Suprapubic skin (tissue), 3 donors: ENCODE measurements at regions not wholly inside any gene's neighbourhood (a gene's known extent, or its start where the extent isn't known, plus 50 kb on each side); places are given as distances from the start of the nearest gene placed in this dataset.
"Not testable (repeated sequence)": the region's sequence is repeated elsewhere in the genome, so short reads cannot be mapped to it uniquely, and the experiment has no call there.

ENCODE experiments used
- EP300 ChIP-seq: sonication (generic); formaldehyde crosslinking; IDR thresholded peaks from one replicate; pipeline ENCODE4 v1.6.1; 2017; ENCODE audit warnings: antibody characterized with exemption
- TF ChIP-seq, protein P1 (sequence below), 2 donors: fragments of 200-600 bp in 1 of 2; fragments of 450-650 bp in 1 of 2; sonication (generic) in 1 of 2; IDR thresholded peaks; one replicate each; pipeline ENCODE4 v1.5.1; 2016 to 2019; ENCODE audit warnings: antibody characterized with exemption in 2 of 2, mild to moderate bottlenecking in 1 of 2, moderate library complexity in 1 of 2

DNA sequence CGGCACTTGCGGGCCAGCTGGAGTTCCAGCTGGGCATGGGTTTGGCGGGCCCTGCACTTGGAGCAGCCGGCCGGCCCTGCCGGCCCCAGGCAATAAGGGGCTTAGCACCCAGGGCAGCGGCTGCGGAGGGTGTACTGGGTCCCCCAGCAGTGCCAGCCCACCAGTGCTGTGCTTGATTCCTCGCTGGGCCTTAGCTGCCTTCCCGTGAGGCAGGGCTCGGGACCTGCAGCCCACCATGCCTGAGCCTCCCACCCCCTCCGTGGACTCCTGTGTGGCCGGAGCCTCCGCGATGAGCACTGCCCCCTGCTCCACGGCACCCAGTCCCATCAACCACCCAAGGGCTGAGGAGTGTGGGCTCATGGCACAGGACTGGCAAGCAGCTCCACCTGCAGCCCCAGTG, 118.1 kb upstream of the RIOK2 start:
- TF ChIP-seq, protein P1, sequence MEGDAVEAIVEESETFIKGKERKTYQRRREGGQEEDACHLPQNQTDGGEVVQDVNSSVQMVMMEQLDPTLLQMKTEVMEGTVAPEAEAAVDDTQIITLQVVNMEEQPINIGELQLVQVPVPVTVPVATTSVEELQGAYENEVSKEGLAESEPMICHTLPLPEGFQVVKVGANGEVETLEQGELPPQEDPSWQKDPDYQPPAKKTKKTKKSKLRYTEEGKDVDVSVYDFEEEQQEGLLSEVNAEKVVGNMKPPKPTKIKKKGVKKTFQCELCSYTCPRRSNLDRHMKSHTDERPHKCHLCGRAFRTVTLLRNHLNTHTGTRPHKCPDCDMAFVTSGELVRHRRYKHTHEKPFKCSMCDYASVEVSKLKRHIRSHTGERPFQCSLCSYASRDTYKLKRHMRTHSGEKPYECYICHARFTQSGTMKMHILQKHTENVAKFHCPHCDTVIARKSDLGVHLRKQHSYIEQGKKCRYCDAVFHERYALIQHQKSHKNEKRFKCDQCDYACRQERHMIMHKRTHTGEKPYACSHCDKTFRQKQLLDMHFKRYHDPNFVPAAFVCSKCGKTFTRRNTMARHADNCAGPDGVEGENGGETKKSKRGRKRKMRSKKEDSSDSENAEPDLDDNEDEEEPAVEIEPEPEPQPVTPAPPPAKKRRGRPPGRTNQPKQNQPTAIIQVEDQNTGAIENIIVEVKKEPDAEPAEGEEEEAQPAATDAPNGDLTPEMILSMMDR (IDR thresholded peaks at IDR 0.05), result not testable (repeated sequence)
- not testable (repeated sequence) for TF ChIP-seq EP300
